H9 (cell line): ENCODE measurements at regions not wholly inside any gene's neighbourhood (a gene's known extent, or its start where the extent isn't known, plus 50 kb on each side); places are given as distances from the start of the nearest gene placed in this dataset.

ENCODE experiments used
- DNase-seq: peaks from one replicate; pipeline ENCODE4 v3.0.0-alpha.2; 2017
- H2AFZ ChIP-seq: one replicate; pipeline ENCODE4 v1.6.1; 2013; ENCODE audit warnings: mild to moderate bottlenecking, low read length, control low read depth, moderate library complexity
- H2AK5ac ChIP-seq: 2 replicates; pipeline ENCODE4 v1.6.1; 2013; ENCODE audit warnings: low read length, control low read depth, mixed read lengths; ENCODE audit not compliant: insufficient read length
- H2BK120ac ChIP-seq: one replicate; pipeline ENCODE4 v1.6.1; 2013; ENCODE audit warnings: low read depth, mild to moderate bottlenecking, low read length, control low read depth, inconsistent platforms; ENCODE audit not compliant: poor library complexity, severe bottlenecking
- H2BK12ac ChIP-seq: 2 replicates; pipeline ENCODE4 v1.6.1; 2013; ENCODE audit warnings: low read length, control low read depth, mixed read lengths, low read depth; ENCODE audit not compliant: insufficient read length
- H2BK15ac ChIP-seq: 2 replicates; pipeline ENCODE4 v1.6.1; 2013; ENCODE audit warnings: low read depth, low read length, control low read depth
- H2BK20ac ChIP-seq: one replicate; pipeline ENCODE4 v1.6.1; 2013; ENCODE audit warnings: low read depth, mild to moderate bottlenecking, low read length, control low read depth, inconsistent platforms; ENCODE audit not compliant: poor library complexity, severe bottlenecking
- H2BK5ac ChIP-seq: 2 replicates; pipeline ENCODE4 v1.6.1; 2013; ENCODE audit warnings: low read length, control low read depth, mixed read lengths; ENCODE audit not compliant: insufficient read length
- H3K14ac ChIP-seq: 2 replicates; pipeline ENCODE4 v1.6.1; 2013; ENCODE audit warnings: low read length, control low read depth; ENCODE audit not compliant: insufficient read depth
- H3K18ac ChIP-seq: 2 replicates; pipeline ENCODE4 v1.6.1; 2013; ENCODE audit warnings: low read depth, mild to moderate bottlenecking, mixed read lengths, low read length, control low read depth; ENCODE audit not compliant: insufficient read length
- H3K23ac ChIP-seq: 2 replicates; pipeline ENCODE4 v1.6.1; 2013; ENCODE audit warnings: low read length, control low read depth, mixed read lengths, low read depth; ENCODE audit not compliant: insufficient read length
- H3K23me2 ChIP-seq: 2 replicates; pipeline ENCODE4 v1.6.1; 2013; ENCODE audit warnings: low read depth, mild to moderate bottlenecking, mixed read lengths, low read length, control low read depth; ENCODE audit not compliant: insufficient read length, poor library complexity, severe bottlenecking
- H3K27ac ChIP-seq: 2 replicates; pipeline ENCODE4 v1.5.1; 2013; ENCODE audit warnings: low read length, control low read depth, mixed read lengths, low read depth; ENCODE audit not compliant: insufficient read length
- H3K27me3 ChIP-seq: 2 replicates; pipeline ENCODE4 v1.6.1; 2013; ENCODE audit warnings: low read length, control low read depth, inconsistent platforms; ENCODE audit not compliant: insufficient read depth
- H3K4ac ChIP-seq: 2 replicates; pipeline ENCODE4 v1.6.1; 2013; ENCODE audit warnings: low read depth, mild to moderate bottlenecking, control low read depth, inconsistent platforms, low read length, moderate library complexity
- H3K4me1 ChIP-seq: 2 replicates; pipeline ENCODE4 v1.6.1; 2013; ENCODE audit warnings: low read length, control low read depth, inconsistent platforms; ENCODE audit not compliant: insufficient read depth
- H3K4me2 ChIP-seq: 2 replicates; pipeline ENCODE4 v1.6.1; 2013; ENCODE audit warnings: low read length, control low read depth, mixed read lengths; ENCODE audit not compliant: insufficient read length, insufficient read depth
- H3K56ac ChIP-seq: 2 replicates; pipeline ENCODE4 v1.6.1; 2013; ENCODE audit warnings: low read depth, mild to moderate bottlenecking, mixed read lengths, low read length, control low read depth; ENCODE audit not compliant: insufficient read length
- H3K79me1 ChIP-seq: 2 replicates; pipeline ENCODE4 v1.6.1; 2013; ENCODE audit warnings: low read depth, mild to moderate bottlenecking, moderate library complexity, low read length, control low read depth, inconsistent platforms; ENCODE audit not compliant: insufficient read depth, poor library complexity, severe bottlenecking
- H3K79me2 ChIP-seq: 2 replicates; pipeline ENCODE4 v1.6.1; 2013; ENCODE audit warnings: low read length, control low read depth, inconsistent platforms; ENCODE audit not compliant: insufficient read depth
- H3K9ac ChIP-seq: 2 replicates; pipeline ENCODE4 v1.6.1; 2013; ENCODE audit warnings: low read length, control low read depth, mixed read lengths; ENCODE audit not compliant: insufficient read length; ENCODE audit errors: extremely low read depth
- H3K9me3 ChIP-seq: one replicate; pipeline ENCODE4 v1.6.1; 2013; ENCODE audit warnings: low read depth, low read length, inconsistent platforms; ENCODE audit not compliant: control insufficient read depth
- H3T11ph ChIP-seq: one replicate; pipeline ENCODE4 v1.6.1; 2013; ENCODE audit warnings: mild to moderate bottlenecking, low read length, control low read depth, inconsistent platforms
- H4K20me1 ChIP-seq: one replicate; pipeline ENCODE4 v1.6.1; 2013; ENCODE audit not compliant: control insufficient read depth, insufficient read length, insufficient read depth
- H4K5ac ChIP-seq: 2 replicates; pipeline ENCODE4 v1.6.1; 2013; ENCODE audit warnings: low read depth, mild to moderate bottlenecking, mixed read lengths, low read length, control low read depth; ENCODE audit not compliant: insufficient read length
- H4K8ac ChIP-seq: replicated peaks from 2 replicates; pipeline ENCODE4 v1.6.1; 2013; ENCODE audit warnings: low read length, control low read depth, mixed read lengths, low read depth; ENCODE audit not compliant: insufficient read length
- H4K91ac ChIP-seq: 2 replicates; pipeline ENCODE4 v1.6.1; 2013; ENCODE audit warnings: low read depth, mild to moderate bottlenecking, moderate library complexity, mixed read lengths, low read length, control low read depth; ENCODE audit not compliant: insufficient read length
- H3K27ac Mint-ChIP-seq, 3 experiments: 2 replicates in 2 of 3; 3 replicates in 1 of 3; pipeline ENCODE4 v1.8.0; 2020 to 2021; ENCODE audit warnings: mixed read lengths in 3 of 3, mild to moderate bottlenecking in 1 of 3, moderate library complexity in 1 of 3
- H3K27me3 Mint-ChIP-seq: 2 replicates; pipeline ENCODE4 v1.8.0; 2021; ENCODE audit warnings: low read depth, mild to moderate bottlenecking, moderate library complexity, mixed read lengths
- H3K36me3 Mint-ChIP-seq, 3 experiments: 2 replicates in 2 of 3; 3 replicates in 1 of 3; pipeline ENCODE4 v1.8.0; 2020 to 2021; ENCODE audit warnings: low read depth in 3 of 3, mixed read lengths in 3 of 3; ENCODE audit not compliant: insufficient read depth in 1 of 3
- H3K4me1 Mint-ChIP-seq, 2 experiments: 2 replicates each; pipeline ENCODE4 v1.8.0; 2020; ENCODE audit warnings: mixed read lengths in 2 of 2
- H3K4me3 Mint-ChIP-seq, 2 experiments: 2 replicates in 1 of 2; 3 replicates in 1 of 2; pipeline ENCODE4 v1.8.0; 2020 to 2021; ENCODE audit warnings: mild to moderate bottlenecking in 2 of 2, mixed read lengths in 2 of 2, moderate library complexity in 1 of 2
- H3K9me3 Mint-ChIP-seq, 2 experiments: 2 replicates in 1 of 2; 3 replicates in 1 of 2; pipeline ENCODE4 v1.8.0; 2020; ENCODE audit warnings: mild to moderate bottlenecking in 2 of 2, mixed read lengths in 2 of 2, moderate library complexity in 1 of 2
- CTCF ChIP-seq: fragments of 200-600 bp; sonication (generic); conservative IDR thresholded peaks from 3 replicates; pipeline ENCODE4 v1.8.0; 2021; ENCODE audit warnings: antibody characterized with exemption, mild to moderate bottlenecking

GRCh38 chr12:61272441-61272840, 987.8 kb upstream of the USP15 start:
- Histone ChIP-seq H2BK12ac (no peak overlapping the region), H2BK20ac (no peak overlapping the region), H4K20me1 (no peaks in the 10 kb centered on the region), H4K5ac (no peak overlapping the region), H2BK120ac (no peak overlapping the region), H3K56ac (no peak overlapping the region), H4K91ac (no peak overlapping the region), H3K4ac (no peak overlapping the region), H3K9ac (no peak overlapping the region), H3K27me3 (no peaks in the 10 kb centered on the region), H3K4me2 (no peak overlapping the region), H2BK15ac (no peak overlapping the region), H3K23me2 (no peaks in the 10 kb centered on the region), H3K79me1 (no peaks in the 10 kb centered on the region), H2AFZ (no peak overlapping the region), H3K79me2 (no peaks in the 10 kb centered on the region), H3K9me3 (no peaks in the 10 kb centered on the region), H3K27ac (no peak overlapping the region), H3T11ph (no peak overlapping the region), H3K18ac (no peak overlapping the region), H2BK5ac (no peak overlapping the region), H3K14ac (no peak overlapping the region), H4K8ac (no peak overlapping the region), H3K23ac (no peak overlapping the region), H2AK5ac (no peak overlapping the region), H3K4me1 (no peaks in the 10 kb centered on the region)
- TF ChIP-seq CTCF = no peak
- Mint-ChIP-seq H3K27ac (no peak overlapping the region), H3K36me3 (no peaks in the 10 kb centered on the region), H3K27me3 (no peaks in the 10 kb centered on the region), H3K4me3 (no peak overlapping the region), H3K9me3 (no peaks in the 10 kb centered on the region), H3K4me1 (no peaks in the 10 kb centered on the region)
- DNase-seq = no peak
